Thyroid gland (tissue), 4 donors: ENCODE measurements at regions not wholly inside any gene's neighbourhood (a gene's known extent, or its start where the extent isn't known, plus 50 kb on each side); places are given as distances from the start of the nearest gene placed in this dataset.

Source experiments
- CTCF ChIP-seq, 6 experiments: fragments of 200-600 bp in 3 of 6; fragments of 450-650 bp in 3 of 6; sonication (generic) in 3 of 6; IDR thresholded peaks; one replicate each; pipeline ENCODE4 v1.5.1; 2016 to 2019; ENCODE audit warnings: antibody characterized with exemption in 6 of 6, mild to moderate bottlenecking in 2 of 6, inconsistent platforms in 1 of 6, moderate library complexity in 1 of 6
- POLR2A ChIP-seq, 2 donors: fragments of 450-650 bp; IDR thresholded peaks; one replicate each; pipeline ENCODE4 v1.6.1; 2017; ENCODE audit warnings: antibody characterized with exemption in 2 of 2, mild to moderate bottlenecking in 2 of 2, moderate library complexity in 1 of 2

- TF ChIP-seq POLR2A (IDR thresholded peaks at IDR 0.05) (no peak), CTCF (IDR thresholded peaks at IDR 0.05) (no peak)
Observed at GRCh38 chr18:78605255-78605654, 374.4 kb upstream of the SALL3 start.
